Left renal cortex interstitium (tissue), 4 donors: ENCODE measurements at regions not wholly inside any gene's neighbourhood (a gene's known extent, or its start where the extent isn't known, plus 50 kb on each side); places are given as distances from the start of the nearest gene placed in this dataset.
"Not testable (repeated sequence)": the region's sequence is repeated elsewhere in the genome, so short reads cannot be mapped to it uniquely, and the experiment has no call there.

ENCODE experiments used
- DNase-seq, 4 donors: peaks; one replicate each; pipeline ENCODE4 v3.0.0-alpha.2; 2013; ENCODE audit warnings: low read depth in 4 of 4, low spot score in 2 of 4, missing footprints in 1 of 4

- DNase-seq: peak in 2 of 4 donors; percentile 36 to 55
Measured at GRCh38 chr12:67069451-67070306, 199.5 kb upstream of the CAND1 start.

- DNase-seq: no peak
Measured at GRCh38 chr12:67070307-67070600, 198.9 kb upstream of the CAND1 start.

GRCh38 chr12:67070604-67071003, 198.6 kb upstream of the CAND1 start:
- no peak for DNase-seq

GRCh38 chr12:67072281-67072680, 196.9 kb upstream of the CAND1 start:
- DNase-seq: not testable (repeated sequence)

- DNase-seq: no peak
Measured at GRCh38 chr12:67073336-67073735, 195.8 kb upstream of the CAND1 start.

GRCh38 chr12:67074072-67074471, 195.1 kb upstream of the CAND1 start:
- DNase-seq: no peak

GRCh38 chr12:67077617-67078016, 191.5 kb upstream of the CAND1 start:
- no peak for DNase-seq

GRCh38 chr12:67078957-67079356, 190.2 kb upstream of the CAND1 start:
- no peak for DNase-seq

- no peak for DNase-seq
Measured at GRCh38 chr12:67080637-67081036, 188.5 kb upstream of the CAND1 start.

- no peak for DNase-seq
Measured at GRCh38 chr12:67082221-67082620, 186.9 kb upstream of the CAND1 start.

- no peak for DNase-seq
Measured at GRCh38 chr12:67085699-67086098, 183.5 kb upstream of the CAND1 start.

GRCh38 chr12:67086116-67086515, 183.0 kb upstream of the CAND1 start:
- no peak for DNase-seq

GRCh38 chr12:67088401-67089118, 180.6 kb upstream of the CAND1 start:
- DNase-seq: no peak

- no peak for DNase-seq
Measured at GRCh38 chr12:67091204-67091603, 178.0 kb upstream of the CAND1 start.

GRCh38 chr12:67091678-67092077, 177.5 kb upstream of the CAND1 start:
- no peak for DNase-seq

GRCh38 chr12:67092934-67093333, 176.2 kb upstream of the CAND1 start:
- not testable (repeated sequence) for DNase-seq

GRCh38 chr12:67096533-67097318, 172.4 kb upstream of the CAND1 start:
- DNase-seq: no peak

GRCh38 chr12:67099858-67100257, 169.3 kb upstream of the CAND1 start:
- no peak for DNase-seq

GRCh38 chr12:67103521-67103920, 165.6 kb upstream of the CAND1 start:
- no peak for DNase-seq

- DNase-seq: no peak
Measured at GRCh38 chr12:67107235-67107634, 161.9 kb upstream of the CAND1 start.

- DNase-seq: no peak
Measured at GRCh38 chr12:67107751-67108269, 161.3 kb upstream of the CAND1 start.
